H7 (cell line): ENCODE measurements at regions not wholly inside any gene's neighbourhood (a gene's known extent, or its start where the extent isn't known, plus 50 kb on each side); places are given as distances from the start of the nearest gene placed in this dataset.

Experiments
- DNase-seq: peaks from one replicate; pipeline ENCODE4 v3.0.0; 2012
- H3K27me3 ChIP-seq: 2 replicates; pipeline ENCODE4 v1.6.0; 2011; ENCODE audit warnings: mild to moderate bottlenecking, low read length; ENCODE audit not compliant: control insufficient read depth, insufficient read depth
- H3K36me3 ChIP-seq: replicated peaks from 2 replicates; pipeline ENCODE4 v1.5.1; 2011; ENCODE audit warnings: low read length; ENCODE audit not compliant: control insufficient read depth, insufficient read depth
- H3K4me3 ChIP-seq: 2 replicates; pipeline ENCODE4 v1.5.1; 2011; ENCODE audit warnings: low read depth, mild to moderate bottlenecking, control low read depth, low read length, moderate library complexity; ENCODE audit not compliant: insufficient read depth

- Histone ChIP-seq H3K4me3 (no peak overlapping the region), H3K27me3 (no peaks in the 10 kb centered on the region), H3K36me3 (no peaks in the 10 kb centered on the region)
- DNase-seq: no peak
Measured at GRCh38 chr11:116207421-116208141, 565.2 kb downstream of the BUD13 start.

GRCh38 chr11:116207019-116207418 is 565.8 kb downstream of the BUD13 start:
- DNase-seq: no peak
- Histone ChIP-seq H3K4me3 (no peak overlapping the region), H3K36me3 (no peaks in the 10 kb centered on the region), H3K27me3 (no peaks in the 10 kb centered on the region)

GRCh38 chr11:116202922-116203321 is 569.9 kb downstream of the BUD13 start:
- no peaks in the 10 kb centered on the region for H3K27me3 ChIP-seq

GRCh38 chr11:116200564-116200963 is 572.2 kb downstream of the BUD13 start:
- Histone ChIP-seq H3K27me3 (no peaks in the 10 kb centered on the region), H3K36me3 (no peaks in the 10 kb centered on the region), H3K4me3 (no peak overlapping the region)
- no peak for DNase-seq

More at GRCh38 chr11:116202922-116203321, 569.9 kb downstream of the BUD13 start:
- no peak for DNase-seq
- H3K4me3 ChIP-seq: no peak overlapping the region
- H3K36me3 ChIP-seq: no peaks in the 10 kb centered on the region

GRCh38 chr11:116199182-116199581 is 573.6 kb downstream of the BUD13 start:
- Histone ChIP-seq H3K27me3 (no peaks in the 10 kb centered on the region), H3K4me3 (no peak overlapping the region), H3K36me3 (no peaks in the 10 kb centered on the region)
- DNase-seq: peak; percentile 58

GRCh38 chr11:116194156-116194904 is 578.5 kb downstream of the BUD13 start:
- DNase-seq: no peak
- Histone ChIP-seq H3K36me3 (no peaks in the 10 kb centered on the region), H3K4me3 (peak overlapping the region; percentile 55; the same call in 1 of the 2 replicates), H3K27me3 (peaks cover 5% of the 10 kb centered on the region; the same call in 1 of the 2 replicates)

- Histone ChIP-seq H3K27me3 (peaks cover 5% of the 10 kb centered on the region; the same call in 1 of the 2 replicates), H3K4me3 (peak overlapping the region; percentile 55), H3K36me3 (no peaks in the 10 kb centered on the region)
- peak; percentile 85 for DNase-seq
Measured at GRCh38 chr11:116193321-116194131, 579.3 kb downstream of the BUD13 start.

GRCh38 chr11:116192509-116193210 is 580.1 kb downstream of the BUD13 start:
- Histone ChIP-seq H3K27me3 (peaks cover 5% of the 10 kb centered on the region; the same call in 1 of the 2 replicates), H3K4me3 (peak overlapping the region; percentile 55), H3K36me3 (no peaks in the 10 kb centered on the region)
- peak; percentile 57 for DNase-seq

GRCh38 chr11:116190861-116191260 is 581.9 kb downstream of the BUD13 start:
- H3K4me3 ChIP-seq: no peak overlapping the region
- H3K36me3 ChIP-seq: no peaks in the 10 kb centered on the region
- no peak for DNase-seq
- H3K27me3 ChIP-seq: peaks cover 5% of the 10 kb centered on the region; the same call in 1 of the 2 replicates

- Histone ChIP-seq H3K4me3 (no peak overlapping the region), H3K27me3 (peaks cover 5% of the 10 kb centered on the region; the same call in 1 of the 2 replicates), H3K36me3 (no peaks in the 10 kb centered on the region)
- peak; percentile 60 for DNase-seq
Measured at GRCh38 chr11:116189408-116190170, 583.2 kb downstream of the BUD13 start.

- H3K36me3 ChIP-seq: no peaks in the 10 kb centered on the region
- H3K27me3 ChIP-seq: peaks cover 5% of the 10 kb centered on the region; the same call in 1 of the 2 replicates
- H3K4me3 ChIP-seq: no peak overlapping the region
- DNase-seq: no peak
Measured at GRCh38 chr11:116188350-116188749, 584.4 kb downstream of the BUD13 start.

- Histone ChIP-seq H3K36me3 (no peaks in the 10 kb centered on the region), H3K27me3 (no peaks in the 10 kb centered on the region), H3K4me3 (no peak overlapping the region)
- DNase-seq: no peak
Measured at GRCh38 chr11:116187026-116187425, 585.8 kb downstream of the BUD13 start.

GRCh38 chr11:116185551-116185950 is 587.2 kb downstream of the BUD13 start:
- no peaks in the 10 kb centered on the region for H3K27me3 ChIP-seq
- no peak overlapping the region for H3K4me3 ChIP-seq
- no peak for DNase-seq
- H3K36me3 ChIP-seq: no peaks in the 10 kb centered on the region
